Stimulated activated naive CD4-positive, alpha-beta T cell treated with Interleukin-2 at 50 U/mL for 16 hours (primary cell): ENCODE measurements at regions not wholly inside any gene's neighbourhood (a gene's known extent, or its start where the extent isn't known, plus 50 kb on each side); places are given as distances from the start of the nearest gene placed in this dataset.

Experiments used
- DNase-seq: peaks from one replicate; lab custom pipeline; 2025; lab: John Stamatoyannopoulos, UW

DNA sequence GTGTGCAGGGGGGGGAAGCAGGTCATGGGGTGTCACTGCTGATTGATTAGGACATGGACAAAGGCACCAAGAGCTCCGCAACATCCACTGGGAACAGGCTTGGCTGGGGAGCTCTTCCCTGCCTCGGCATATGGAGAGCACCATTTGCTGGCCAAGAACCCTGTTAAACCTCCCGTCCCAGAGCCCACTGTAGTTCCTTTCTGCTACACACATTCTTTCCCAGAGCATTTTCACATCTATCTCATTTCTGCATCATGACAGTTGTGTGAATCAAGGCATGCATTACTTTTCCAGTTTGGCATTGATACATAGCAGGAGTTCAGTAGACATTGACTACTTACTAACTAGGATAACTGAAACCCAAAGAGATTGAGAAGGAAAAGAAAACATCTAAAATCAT is 333.4 kb upstream of the B3GAT1 start:
- no peak for DNase-seq

DNA sequence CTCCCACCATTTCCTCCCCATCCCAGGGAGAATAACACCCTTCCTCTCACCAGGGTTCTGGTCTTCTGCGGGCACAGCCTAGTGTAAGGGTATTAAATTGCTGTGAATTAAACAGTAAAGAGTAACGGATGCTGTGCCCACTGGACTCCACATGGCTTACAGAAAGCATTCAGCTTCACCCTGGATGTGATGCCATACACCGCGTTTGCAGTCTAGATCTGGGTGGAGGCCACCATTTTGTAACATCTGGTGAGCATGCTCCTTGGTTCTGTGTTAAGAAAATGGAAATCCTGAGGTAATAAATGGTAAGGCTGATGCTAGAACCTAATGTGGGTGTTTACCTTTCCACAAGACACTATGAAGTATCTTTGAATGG is 331.8 kb upstream of the B3GAT1 start:
- DNase-seq: no peak

DNA sequence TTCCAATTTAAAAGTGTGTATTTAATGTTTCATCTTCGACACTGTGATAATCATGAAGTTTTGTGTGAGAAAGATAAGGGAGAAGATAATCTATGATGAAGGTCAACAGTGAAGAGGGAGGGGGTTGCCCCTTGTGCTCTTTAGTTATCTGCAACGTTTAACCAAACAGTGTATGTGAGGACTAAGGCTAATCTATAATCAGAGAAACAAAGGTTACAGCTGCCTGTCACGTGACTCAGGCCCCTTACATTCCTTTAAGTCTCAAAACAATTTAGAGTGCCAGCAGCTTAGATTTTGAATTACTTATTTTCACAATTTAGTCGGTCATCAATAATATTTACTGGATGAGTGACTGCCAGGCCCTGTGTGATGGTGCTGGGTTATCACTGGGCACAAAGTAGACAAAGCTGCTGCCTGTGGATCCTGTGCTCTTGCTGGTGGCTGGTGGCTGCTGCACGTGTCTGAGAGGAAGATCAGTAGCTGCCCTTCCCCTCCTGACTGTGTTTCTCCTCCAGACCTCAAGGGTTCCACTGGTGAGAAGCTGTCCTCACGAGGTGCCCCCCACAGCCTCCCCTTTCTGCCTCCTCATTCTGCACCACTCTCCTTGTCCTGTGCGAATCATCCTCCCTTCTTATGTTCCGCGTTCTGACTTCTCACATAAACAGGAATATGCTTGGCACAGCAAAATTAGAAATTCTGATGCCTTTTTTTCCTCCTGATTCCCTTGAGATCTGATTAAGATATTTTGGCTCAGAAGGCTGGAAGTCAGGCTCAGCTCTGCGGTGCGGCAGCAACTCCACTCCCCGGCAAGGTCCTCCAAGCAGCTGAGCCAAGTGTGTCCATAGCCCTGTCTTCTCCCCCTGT is 331.1 kb upstream of the B3GAT1 start:
- DNase-seq: no peak

DNA sequence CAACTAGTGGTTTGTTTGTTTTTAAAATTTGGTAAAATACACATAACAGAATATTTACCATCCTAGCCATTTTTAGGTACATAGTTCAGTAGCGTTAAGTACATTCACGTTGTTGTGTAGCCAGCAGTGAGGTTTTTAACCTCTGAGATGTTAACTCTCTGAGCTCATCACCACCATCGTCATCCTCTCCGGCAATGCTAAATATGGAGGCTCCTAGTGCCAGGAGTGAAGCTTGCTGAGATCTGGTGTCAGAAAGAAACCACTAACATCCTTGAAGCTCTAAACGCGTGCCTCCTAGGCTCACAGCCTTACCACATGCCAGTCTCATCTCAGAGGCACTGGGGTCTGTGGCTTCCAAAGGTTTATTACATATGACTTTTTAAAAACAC is 330.2 kb upstream of the B3GAT1 start:
- no peak for DNase-seq

DNA sequence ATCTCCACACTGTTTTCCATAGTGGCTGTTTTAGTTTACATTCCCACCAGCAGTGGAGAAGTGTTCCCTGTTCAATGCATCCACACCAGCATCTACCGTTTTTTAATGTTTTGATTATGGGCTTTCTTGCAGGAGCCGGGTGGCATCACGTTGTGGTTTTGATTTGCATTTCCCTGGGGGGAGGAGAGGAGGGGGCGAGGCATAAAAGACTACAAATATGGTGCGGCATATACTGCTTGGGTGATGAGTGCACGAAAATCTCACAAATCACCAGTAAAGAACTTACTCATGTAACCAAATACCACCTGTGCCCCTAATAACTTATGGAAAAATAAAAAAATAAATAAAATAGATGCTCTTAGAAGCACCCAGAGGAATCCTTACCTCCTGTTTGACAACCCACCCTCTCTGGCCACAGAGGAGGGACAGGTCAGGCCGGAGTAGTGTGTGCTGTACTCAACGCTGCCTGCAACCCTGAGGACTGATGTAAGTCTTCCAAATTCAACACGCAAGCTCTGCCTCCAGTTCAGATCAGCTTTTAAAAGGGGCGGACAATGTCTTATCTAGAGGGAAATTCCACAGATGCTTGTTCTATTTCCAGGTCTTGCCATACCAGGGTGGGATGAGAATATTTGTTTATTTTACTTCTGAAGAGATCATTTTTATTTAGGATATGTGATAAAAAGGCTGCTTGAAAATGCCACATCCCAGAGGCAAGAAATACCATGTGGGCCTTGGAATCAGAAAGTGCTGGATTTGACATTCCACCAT is 329.6 kb upstream of the B3GAT1 start:
- no peak for DNase-seq

DNA sequence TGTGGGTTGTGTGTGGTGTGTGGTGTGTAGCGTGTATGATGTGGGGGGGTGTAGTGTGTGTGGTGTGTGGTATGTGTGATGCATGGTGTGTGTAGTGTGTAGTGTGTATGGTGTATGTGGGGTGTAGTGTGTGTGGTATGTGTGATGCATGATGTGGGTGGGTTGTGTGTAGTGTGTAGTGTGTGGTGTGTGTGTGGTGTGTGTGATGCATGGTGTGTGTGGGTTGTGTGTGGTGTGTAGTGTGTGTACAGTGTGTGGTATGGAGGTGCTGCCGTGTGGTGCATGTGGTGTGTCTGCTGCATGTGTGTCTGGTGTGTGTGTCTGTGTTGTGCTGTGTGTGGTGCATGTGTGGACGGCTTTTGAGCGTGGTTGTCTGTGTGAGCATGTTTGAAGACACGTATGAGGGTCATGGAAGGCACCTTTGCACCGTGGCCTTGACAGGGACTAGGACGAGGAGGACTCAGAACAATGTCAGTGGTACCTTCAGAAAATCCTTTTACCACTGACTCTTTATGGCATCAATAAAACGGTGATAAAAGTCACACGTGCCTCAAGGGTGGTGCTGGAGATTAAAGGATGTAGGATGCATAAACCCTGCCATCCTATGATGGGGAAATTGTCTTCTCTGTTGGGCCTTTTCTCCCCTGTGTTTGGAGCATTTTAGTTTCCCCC is 328.7 kb upstream of the B3GAT1 start:
- DNase-seq: no peak

DNA sequence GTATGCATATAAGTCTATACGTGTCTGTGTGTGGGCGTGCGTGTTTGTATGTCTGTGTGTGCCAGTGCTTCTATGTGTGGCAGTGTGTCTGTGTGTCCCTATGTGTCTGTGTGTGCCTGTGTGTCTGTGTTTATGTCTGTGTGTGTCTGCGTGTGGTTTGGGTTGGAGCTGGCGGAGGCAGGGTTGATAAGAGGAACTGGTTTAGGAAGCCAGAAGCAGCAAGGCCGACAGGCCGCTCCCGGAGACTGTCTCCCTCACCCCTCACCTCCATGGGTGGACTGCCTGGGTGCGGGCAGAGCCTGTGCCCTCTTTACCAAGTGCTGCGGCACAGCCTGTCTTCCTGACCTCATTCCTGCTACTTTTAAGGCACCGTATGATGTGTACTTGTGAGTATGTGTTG is 327.1 kb upstream of the B3GAT1 start:
- no peak for DNase-seq

DNA sequence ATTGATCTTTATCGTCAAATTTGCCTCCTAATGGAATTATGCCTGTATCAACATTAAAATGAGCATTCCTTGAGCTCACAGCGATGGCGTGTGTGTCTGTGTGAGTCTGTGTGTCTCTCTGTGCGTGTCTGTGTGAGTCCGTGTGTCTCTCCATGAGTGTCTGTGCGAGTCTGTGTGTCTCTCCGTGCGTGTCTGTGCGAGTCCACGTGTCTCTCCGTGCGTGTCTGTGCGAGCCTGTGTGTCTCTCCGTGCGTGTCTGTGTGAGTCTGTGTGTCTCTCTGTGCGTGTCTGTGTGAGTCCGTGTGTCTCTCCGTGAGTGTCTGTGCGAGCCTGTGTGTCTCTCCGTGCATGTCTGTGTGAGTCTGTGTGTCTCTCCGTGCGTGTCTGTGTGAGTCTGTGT is 326.5 kb upstream of the B3GAT1 start:
- DNase-seq: no peak

DNA sequence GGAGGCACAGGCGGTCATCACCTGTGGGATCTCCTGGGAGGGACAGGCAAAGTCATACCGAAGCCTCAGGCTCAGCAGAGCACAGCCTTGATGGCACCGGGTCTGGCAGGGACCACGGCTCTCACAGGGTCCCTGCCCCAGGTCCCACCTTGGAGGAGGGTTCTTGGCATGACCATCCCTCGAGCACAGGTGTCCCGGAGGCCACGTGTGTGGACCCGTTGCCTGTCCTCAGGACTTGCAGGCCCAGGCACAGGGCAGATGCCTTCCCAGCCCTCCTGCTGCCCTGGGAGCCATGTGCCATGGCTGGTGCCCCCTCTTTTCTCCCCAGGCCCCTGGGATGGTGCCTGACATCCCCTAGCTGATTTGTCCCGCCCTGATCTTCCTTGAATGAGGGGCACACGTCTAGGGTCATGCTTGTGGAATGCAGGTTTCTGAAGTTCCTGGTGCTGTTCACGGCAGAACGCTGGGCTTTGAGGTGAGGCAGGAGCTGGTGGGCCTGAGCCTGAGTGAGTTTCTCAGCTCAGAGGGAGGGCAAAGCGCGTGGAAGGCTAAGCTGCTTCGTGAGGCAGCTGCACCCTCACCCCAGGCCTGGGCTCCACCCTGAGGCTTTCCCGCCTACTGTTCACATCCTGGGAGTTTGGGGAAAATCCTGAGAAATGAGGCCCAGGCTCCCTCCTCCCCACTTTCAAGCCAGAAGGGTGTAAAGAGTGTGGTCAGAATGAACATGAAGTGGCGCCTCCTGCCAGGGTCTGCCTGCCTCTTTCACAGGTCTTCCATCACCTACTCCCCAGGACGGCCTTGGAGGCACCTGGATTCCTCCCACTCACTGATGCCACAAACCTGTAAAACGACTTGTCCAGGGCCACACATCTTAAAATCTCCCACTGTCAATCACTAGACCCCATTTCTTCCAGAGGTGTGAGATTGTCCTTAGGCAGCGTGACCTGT is 325.8 kb upstream of the B3GAT1 start:
- DNase-seq: no peak

DNA sequence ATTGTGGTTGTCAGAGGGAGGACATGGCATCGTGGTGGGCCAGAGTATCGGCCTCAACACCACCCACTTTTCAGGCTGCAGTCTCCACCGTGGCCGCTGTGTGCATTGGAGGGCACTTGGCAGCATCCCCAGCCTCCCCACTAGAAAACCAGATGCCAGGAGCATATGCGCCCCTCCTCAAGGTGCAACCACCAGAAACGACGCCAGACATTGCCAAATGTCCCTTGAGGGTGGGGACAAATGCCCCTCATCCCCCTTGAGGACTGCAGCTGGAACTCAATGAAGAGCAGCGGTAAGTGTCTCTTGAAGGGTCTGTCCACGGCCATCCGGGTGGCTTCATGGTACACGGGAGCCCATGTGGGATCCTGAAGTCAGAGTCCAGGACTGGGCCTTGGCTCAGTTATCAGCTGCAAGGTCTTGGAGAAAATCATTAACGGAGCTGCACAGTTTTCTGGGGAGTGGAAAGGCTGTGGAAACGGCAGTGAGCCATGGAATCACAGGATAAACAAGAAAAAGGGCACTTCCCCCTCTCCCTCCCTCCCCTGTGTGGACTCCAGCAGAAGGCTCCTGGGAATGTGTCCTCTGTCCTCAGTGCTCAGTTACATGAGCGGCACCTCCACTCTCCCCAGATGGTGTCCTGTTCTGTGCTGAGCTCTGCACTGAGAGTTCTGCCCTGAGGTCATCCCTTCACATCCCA is 324.4 kb upstream of the B3GAT1 start:
- no peak for DNase-seq

DNA sequence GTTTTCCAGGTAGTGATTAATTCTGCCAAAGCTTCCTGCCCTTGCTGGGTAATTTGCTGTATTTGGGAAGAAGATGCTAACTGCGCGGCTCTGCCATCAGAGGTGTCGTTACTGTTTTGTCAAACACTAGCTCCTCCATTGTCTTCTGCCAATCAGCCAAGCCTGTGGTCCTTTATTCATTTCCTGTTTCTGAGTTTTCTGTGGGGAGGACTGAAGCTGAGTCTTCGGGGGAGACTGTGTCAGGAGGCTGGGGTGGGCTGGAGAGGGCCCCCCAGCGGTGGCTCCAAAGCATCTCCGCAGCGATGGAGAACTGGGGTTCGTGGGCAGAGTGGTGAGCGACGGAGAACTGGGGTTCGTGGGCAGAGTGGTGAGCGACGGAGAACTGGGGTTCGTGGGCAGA is 322.9 kb upstream of the B3GAT1 start:
- no peak for DNase-seq

DNA sequence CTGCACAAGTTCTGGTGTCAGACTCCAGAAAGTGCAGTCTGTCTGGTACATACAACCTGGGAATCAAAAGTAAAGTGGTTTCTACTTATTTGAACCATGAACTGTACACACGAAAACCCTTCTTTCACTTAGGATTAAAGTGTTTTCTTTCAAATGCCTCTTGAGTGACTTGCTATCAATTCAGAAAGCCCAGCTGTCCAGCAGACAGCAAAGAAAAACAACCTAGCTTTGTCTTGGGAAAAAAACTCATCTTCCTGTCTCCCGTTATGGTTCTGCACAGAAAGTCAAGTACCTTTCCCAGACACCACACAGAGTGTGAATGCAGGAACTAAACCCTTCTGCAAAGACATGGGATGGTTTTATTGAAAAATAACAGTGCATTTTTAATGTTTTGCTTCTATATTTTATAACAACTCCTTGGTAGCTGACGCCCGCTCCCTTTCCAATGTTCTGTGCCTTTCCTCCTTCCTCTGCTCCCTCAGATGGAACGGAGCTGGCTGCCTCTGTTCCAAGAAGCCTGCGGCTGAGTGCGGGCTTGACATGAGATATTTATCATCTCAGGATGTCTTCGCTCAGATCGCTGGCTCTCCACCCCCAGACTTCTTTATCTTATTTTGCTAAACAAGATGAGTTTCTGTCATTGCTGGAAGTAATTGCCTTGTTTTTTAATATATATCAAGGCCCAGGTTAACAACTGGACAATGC is 322.3 kb upstream of the B3GAT1 start:
- no peak for DNase-seq

DNA sequence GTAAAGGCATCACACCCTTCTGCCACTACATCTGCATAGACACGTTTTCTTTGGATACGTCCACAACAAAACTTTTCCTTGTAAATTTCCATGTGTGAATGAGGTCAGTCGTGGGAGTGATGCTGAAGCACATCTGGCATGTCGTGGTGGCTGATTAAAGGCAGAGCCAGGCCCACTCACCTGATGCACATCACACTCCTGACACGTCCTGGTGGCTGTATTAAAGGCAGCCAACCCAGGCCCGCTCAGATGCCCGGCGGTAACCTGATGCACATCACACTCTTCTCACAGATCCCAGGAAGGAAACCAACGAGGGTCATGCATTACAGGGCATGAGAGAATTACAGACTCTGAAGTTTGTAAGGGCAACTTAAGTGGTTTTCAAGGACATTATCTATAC is 321.6 kb upstream of the B3GAT1 start:
- no peak for DNase-seq

DNA sequence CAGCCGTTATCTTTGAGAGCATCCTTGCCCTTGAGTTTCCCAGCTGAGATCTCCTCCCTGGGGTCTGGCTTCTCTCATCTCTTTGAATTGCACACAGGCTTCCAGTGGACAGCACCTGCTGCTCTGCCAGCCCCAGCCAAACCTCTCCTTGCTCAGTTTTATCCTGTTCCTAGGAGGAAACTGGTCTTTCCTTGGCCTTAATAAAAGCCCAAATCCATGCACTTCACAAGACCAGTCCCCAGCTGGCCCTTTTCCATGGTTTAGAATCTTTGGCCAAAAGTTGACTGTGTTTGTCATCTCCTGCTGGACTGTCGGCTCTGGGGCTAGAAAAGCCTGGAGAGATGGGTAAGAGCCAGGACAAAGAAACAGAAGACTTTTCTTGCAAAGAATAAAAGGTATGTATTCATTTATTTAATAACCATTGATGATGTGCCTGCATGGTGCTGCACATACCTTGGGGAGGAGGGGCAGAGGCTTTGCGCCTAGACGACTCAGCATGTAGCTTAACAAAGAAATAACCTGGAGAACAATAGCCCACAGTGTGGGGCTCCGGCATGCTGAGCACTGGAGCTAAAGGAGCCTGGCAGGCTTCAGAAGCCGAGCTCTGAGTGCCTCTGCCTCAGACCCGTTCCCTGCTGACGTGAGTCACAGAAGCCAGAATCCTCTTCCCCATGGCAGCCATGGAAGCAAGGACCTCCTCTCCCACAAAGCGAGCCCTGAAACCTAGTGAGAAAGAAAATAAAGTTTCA is 319.3 kb upstream of the B3GAT1 start:
- DNase-seq: no peak

DNA sequence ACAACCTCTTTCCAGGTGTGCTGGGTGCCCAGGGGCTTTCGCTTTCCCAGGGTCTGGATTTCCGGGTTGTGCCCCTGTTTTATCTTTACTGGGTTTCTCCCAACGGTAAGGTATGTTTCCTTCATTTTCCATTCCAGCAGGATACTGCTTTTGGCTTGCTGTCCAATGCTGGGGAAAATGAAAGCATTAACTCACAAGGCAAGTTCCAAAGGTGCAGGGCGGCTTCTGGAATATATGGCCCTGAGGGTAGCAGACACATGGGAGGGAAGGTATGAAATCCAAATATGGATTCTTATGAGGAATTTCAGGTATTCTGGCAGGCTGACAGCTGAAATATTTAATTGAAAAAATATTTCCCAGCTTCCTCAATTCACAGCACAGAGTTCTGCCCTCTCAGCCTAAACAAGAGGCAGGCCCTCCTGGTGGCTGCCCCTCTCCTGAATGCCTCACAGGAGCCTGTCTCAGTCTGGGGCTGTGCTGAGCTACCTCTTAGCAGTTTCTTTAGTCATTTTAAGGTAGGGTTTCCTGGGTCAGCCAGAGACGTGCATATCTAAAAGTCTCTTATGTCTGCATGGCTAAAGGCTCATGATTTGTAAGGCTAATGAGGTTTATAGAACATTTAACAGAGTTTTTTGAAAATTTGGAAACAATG is 318.6 kb upstream of the B3GAT1 start:
- no peak for DNase-seq

DNA sequence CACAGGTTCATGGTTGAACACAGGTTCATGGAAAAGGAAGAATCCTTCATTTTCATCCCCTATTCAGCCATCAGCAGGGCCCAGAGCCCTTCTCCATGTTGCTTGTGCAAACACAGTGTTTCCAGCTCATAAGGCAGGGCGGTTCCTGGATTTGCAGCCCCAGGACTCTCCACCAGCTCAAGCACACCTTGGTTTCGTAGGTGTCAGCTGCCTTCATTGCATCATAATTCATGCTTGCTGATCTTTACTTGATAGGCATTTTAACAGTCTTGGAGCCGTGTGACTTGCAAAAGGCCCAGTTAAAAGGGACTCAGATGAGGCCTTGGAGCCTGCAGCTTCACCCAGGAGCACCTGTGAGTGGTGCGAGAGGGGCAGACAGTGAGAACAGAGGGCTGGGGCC is 318.1 kb upstream of the B3GAT1 start:
- DNase-seq: no peak

DNA sequence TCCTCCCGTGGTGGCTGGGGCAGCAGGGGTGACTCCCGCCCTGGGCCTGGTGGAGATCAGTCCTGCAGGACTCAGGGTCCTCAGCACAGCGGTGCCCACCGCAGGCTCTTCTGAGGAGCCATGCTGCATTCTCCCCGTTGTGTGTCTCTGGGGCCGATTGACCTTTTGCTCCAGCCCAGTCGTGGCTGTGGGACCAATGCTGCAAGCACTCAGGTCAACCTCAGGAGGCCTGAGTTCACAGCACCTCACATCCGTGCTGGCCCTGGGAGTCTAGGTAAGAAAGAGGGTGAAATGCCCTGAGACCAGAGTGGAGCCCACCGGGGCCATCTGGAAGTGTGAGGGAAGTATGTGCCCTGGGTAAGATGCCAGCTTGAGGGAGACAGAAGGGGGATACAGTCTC is 316.1 kb upstream of the B3GAT1 start:
- DNase-seq: no peak

DNA sequence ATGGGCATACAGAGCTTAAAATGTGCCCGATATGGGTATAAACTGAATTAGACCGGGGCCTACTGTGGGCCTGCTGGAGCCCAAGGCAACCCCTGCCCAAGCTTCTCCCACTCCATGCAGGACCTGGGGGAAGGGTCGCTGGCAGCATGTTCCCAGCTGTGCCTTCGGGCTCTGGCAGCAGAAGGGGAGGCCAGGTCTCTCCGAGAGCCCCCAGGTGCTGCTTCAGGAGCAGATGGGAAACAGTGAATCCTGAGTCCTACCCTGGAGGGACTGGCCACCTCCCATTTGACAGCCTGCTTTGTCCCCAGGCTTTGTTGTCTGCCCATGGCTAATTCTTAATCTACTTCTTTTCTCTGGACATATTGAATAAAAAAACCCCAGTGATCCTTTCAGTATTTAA is 315.6 kb upstream of the B3GAT1 start:
- no peak for DNase-seq

DNA sequence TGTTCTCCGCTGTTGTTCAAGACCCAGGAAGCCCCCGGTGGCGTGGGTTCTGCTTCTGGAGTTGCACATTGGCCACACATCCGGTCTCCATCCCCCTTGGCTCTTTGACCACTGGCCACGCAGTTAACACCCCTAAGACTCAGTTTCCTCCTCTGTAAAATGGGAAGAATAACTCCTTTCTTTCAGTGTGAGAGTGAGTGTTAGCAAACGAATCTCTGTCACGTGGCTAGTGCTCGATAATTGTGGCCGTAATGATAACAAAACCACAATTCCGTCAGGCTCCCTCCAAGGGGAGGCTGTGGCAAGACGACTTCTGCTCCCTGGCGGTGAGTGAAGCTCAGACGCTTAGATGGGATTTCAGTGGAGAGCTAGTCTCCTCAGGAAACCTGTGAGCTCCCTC is 315.2 kb upstream of the B3GAT1 start:
- no peak for DNase-seq
